SH-SY5Y (cell line): ENCODE measurements at regions not wholly inside any gene's neighbourhood (a gene's known extent, or its start where the extent isn't known, plus 50 kb on each side); places are given as distances from the start of the nearest gene placed in this dataset.

Experiments used
- GATA2 ChIP-seq: IDR thresholded peaks from 2 replicates; pipeline ENCODE4 v1.6.1; 2011; ENCODE audit warnings: mild to moderate bottlenecking, low read depth, low read length
- GATA3 ChIP-seq: IDR thresholded peaks from 2 replicates; pipeline ENCODE4 v1.6.1; 2011; ENCODE audit warnings: low read depth, mild to moderate bottlenecking, low read length, moderate library complexity

DNA sequence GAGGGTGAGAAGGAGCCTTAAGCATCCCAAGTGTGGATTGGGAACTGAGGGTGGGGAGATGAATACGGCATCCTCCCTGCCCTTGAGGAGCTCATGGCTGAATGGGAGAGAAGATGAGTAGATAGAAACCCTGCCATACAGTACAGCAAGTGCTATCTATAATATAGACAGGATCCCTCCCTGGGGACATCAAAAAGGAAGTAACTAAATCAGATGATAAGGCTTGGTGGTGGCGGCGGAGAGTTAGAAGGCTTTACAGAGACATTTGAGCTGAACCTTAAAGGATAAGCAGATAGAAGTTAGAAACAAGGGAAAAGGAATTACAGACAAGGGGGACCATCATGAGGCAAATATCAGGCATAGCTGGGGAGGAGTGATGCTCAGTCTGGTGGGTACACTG, 67.5 kb upstream of the TMEM132E start:
- TF ChIP-seq GATA2 (no peak), GATA3 (no peak)
